K562 (cell line): ENCODE measurements at regions not wholly inside any gene's neighbourhood (a gene's known extent, or its start where the extent isn't known, plus 50 kb on each side); places are given as distances from the start of the nearest gene placed in this dataset.

Source experiments
- ATAC-seq: fragments of 200-7000 bp; cut with Tn5 transposase; 3 replicates; pipeline ENCODE4 v1.9.1; 2020; ENCODE audit warnings: moderate library complexity
- BruUV-seq: library from RNA; stranded (reverse); fragments of 400-500 nt; replicated peaks from 2 replicates; lab custom pipeline; 2021; lab: Mats Ljungman, UMichigan
- CTCF ChIA-PET: fragments of 300-600 bp; formaldehyde crosslinking; extraction: SDS; loops from one replicate; lab custom pipeline; 2021; ENCODE audit warnings: low intra/inter-chr PET ratio; lab: Yijun Ruan, JAX
- POLR2A ChIA-PET: fragments of 300-600, 350-650 bp; sonication (Branson Sonifier 250); formaldehyde crosslinking; extraction: SDS; loops from one replicate; lab custom pipeline; 2021; ENCODE audit warnings: antibody characterized with exemption, inconsistent platforms; lab: Yijun Ruan, JAX
- DNase-seq, 4 experiments: peaks; one replicate each; pipeline versions ENCODE4 v3.0.0 to v3.0.0-alpha.2; 2011 to 2018; ENCODE audit warnings: low spot score in 3 of 4, mixed read lengths in 3 of 4; ENCODE audit errors: extremely low read depth in 1 of 4
- FAIRE-seq: peaks from 2 replicates; lab custom pipeline; 2011; peaks lifted over from hg19 to GRCh38; lab: Jason Lieb, UNC
- H2AFZ ChIP-seq: 2 replicates; pipeline ENCODE4 v1.6.0; 2011; ENCODE audit warnings: low read depth, low read length, control low read depth, inconsistent platforms
- H3K27ac ChIP-seq: fragments of 200-600 bp; 3 replicates; pipeline ENCODE4 v1.8.0; 2011; ENCODE audit warnings: low read depth, mild to moderate bottlenecking, control low read depth, inconsistent platforms, low read length, moderate library complexity, mixed read lengths; ENCODE audit errors: extremely low read depth
- H3K27me3 ChIP-seq, 2 experiments: fragments of 300-600 bp in 1 of 2; 2 replicates in 1 of 2; 3 replicates in 1 of 2; pipeline versions ENCODE4 v1.6.0 to v1.8.0; 2011; ENCODE audit warnings: inconsistent platforms in 2 of 2, low read length in 2 of 2, mild to moderate bottlenecking in 1 of 2, mixed read lengths in 1 of 2, moderate library complexity in 1 of 2; ENCODE audit not compliant: control insufficient read depth in 2 of 2, insufficient read depth in 2 of 2
- H3K36me3 ChIP-seq: fragments of 300-600 bp; 3 replicates; pipeline ENCODE4 v1.8.0; 2011; ENCODE audit warnings: mild to moderate bottlenecking, low read length, inconsistent platforms; ENCODE audit not compliant: control insufficient read depth, insufficient read depth
- H3K4me1 ChIP-seq, 2 experiments: fragments of 200-600 bp in 1 of 2; replicated peaks in 1 of 2; 2 replicates in 1 of 2; 3 replicates in 1 of 2; pipeline versions ENCODE4 v1.5.1 to v1.8.0; 2011; ENCODE audit warnings: inconsistent platforms in 2 of 2, low read length in 2 of 2, mild to moderate bottlenecking in 1 of 2, mixed read lengths in 1 of 2, moderate library complexity in 1 of 2; ENCODE audit not compliant: control insufficient read depth in 2 of 2, insufficient read depth in 2 of 2
- H3K4me2 ChIP-seq: 2 replicates; pipeline ENCODE4 v1.6.1; 2011; ENCODE audit warnings: low read length, control low read depth, inconsistent platforms, mixed read lengths; ENCODE audit not compliant: insufficient read depth
- H3K4me3 ChIP-seq: fragments of 200-600 bp; sonication (generic), shearing (Covaris generic); 2 replicates; pipeline ENCODE4 v1.5.1; 2016; ENCODE audit warnings: control low read depth, inconsistent platforms
- H3K79me2 ChIP-seq: fragments of 200-600 bp; 3 replicates; pipeline ENCODE4 v1.8.0; 2011; ENCODE audit warnings: low read length, inconsistent platforms; ENCODE audit not compliant: control insufficient read depth, insufficient read depth
- H3K9ac ChIP-seq, 2 experiments: 2 replicates each; pipeline versions ENCODE4 v1.6.0 to v1.6.1; 2011; ENCODE audit warnings: low read depth in 2 of 2, low read length in 2 of 2, control low read depth in 1 of 2, inconsistent platforms in 1 of 2, mild to moderate bottlenecking in 1 of 2, mixed read lengths in 1 of 2; ENCODE audit not compliant: insufficient read depth in 1 of 2
- H3K9me1 ChIP-seq: one replicate; pipeline ENCODE4 v1.6.0; 2011; ENCODE audit warnings: inconsistent platforms, mild to moderate bottlenecking, low read length, moderate library complexity; ENCODE audit not compliant: control insufficient read depth, insufficient read depth
- H3K9me3 ChIP-seq: replicated peaks from 2 replicates; pipeline ENCODE4 v1.5.1; 2011; ENCODE audit warnings: low read depth, low read length, inconsistent platforms; ENCODE audit not compliant: control insufficient read depth, insufficient read depth
- H4K20me1 ChIP-seq: replicated peaks from 2 replicates; pipeline ENCODE4 v1.6.1; 2011; ENCODE audit warnings: low read length, inconsistent platforms, mixed read lengths; ENCODE audit not compliant: control insufficient read depth, insufficient read depth
- CHAMP1 ChIP-seq: fragments of 450-650 bp; IDR thresholded peaks from 2 replicates; pipeline ENCODE4 v1.6.1; 2016; ENCODE audit warnings: mild to moderate bottlenecking
- CTCF ChIP-seq, 3 experiments: IDR thresholded peaks in 2 of 3; conservative IDR thresholded peaks in 1 of 3; 2 replicates each; pipeline ENCODE4 v1.5.1; 2011 to 2012; ENCODE audit warnings: low read length in 3 of 3, mild to moderate bottlenecking in 3 of 3, control low read depth in 2 of 3, improper control_type of control experiment in 1 of 3, inconsistent platforms in 1 of 3, low read depth in 1 of 3, mixed read lengths in 1 of 3, moderate library complexity in 1 of 3; ENCODE audit not compliant: insufficient read depth in 2 of 3
- FOXJ2 ChIP-seq: fragments of 200-800 bp; sonication (Bioruptor generic); IDR thresholded peaks from 2 replicates; pipeline ENCODE4 v1.6.1; 2016; ENCODE audit warnings: missing genetic modification characterization, missing compliant biosample characterization
- MAFG ChIP-seq: fragments of 450-650 bp; conservative IDR thresholded peaks from 2 replicates; pipeline ENCODE4 v1.6.1; 2016; ENCODE audit warnings: missing genetic modification characterization, missing compliant biosample characterization
- RAD21 ChIP-seq, 2 experiments: fragments of 250-450 bp in 1 of 2; fragments of 450-650 bp in 1 of 2; sonication (Bioruptor Pico) in 1 of 2; formaldehyde crosslinking in 1 of 2; IDR thresholded peaks in 1 of 2; conservative IDR thresholded peaks in 1 of 2; 2 replicates each; pipeline versions ENCODE4 v1.4.0 to v1.8.0; 2020 to 2022; ENCODE audit warnings: mild to moderate bottlenecking in 2 of 2, moderate library complexity in 1 of 2
- ZBTB1 ChIP-seq: sonication (generic); formaldehyde crosslinking; IDR thresholded peaks from 2 replicates; pipeline ENCODE4 v1.8.1; 2023; ENCODE audit warnings: missing genetic modification reagents, low read depth, mild to moderate bottlenecking, borderline replicate concordance
- ZEB2 ChIP-seq: fragments of 450-650 bp; IDR thresholded peaks from 2 replicates; pipeline ENCODE4 v1.6.1; 2016
- ZNF316 ChIP-seq: fragments of 450-650 bp; IDR thresholded peaks from 2 replicates; pipeline ENCODE4 v1.6.1; 2016
- WGBS: fragments of 100-300 bp; shearing (Covaris generic); methylation state at CpG from one replicate; pipeline ENCODE4 v1.1.6; 2016; ENCODE audit warnings: low coverage, mixed read lengths; ENCODE audit not compliant: insufficient coverage; ENCODE audit errors: missing lambda C conversion rate; 5-methylcytosine and 5-hydroxymethylcytosine counted together
- in situ Hi-C: fragments of 300-500 bp; cut with MboI; formaldehyde crosslinking; loops from 4 replicates; pipeline ENCODE4 v1.15.0; 2018; ENCODE audit warnings: inconsistent platforms, mixed read lengths
- intact Hi-C: fragments of 100-400 bp; cut with micrococcal nuclease; formaldehyde crosslinking; loops from 2 replicates; pipeline ENCODE4 v1.14.2; 2022

GRCh38 chr15:38761681-38762080, 197.1 kb upstream of the RASGRP1 start:
- Histone ChIP-seq H3K79me2 (no peaks in the 10 kb centered on the region), H2AFZ (no peak overlapping the region), H4K20me1 (no peaks in the 10 kb centered on the region), H3K4me1 (no peaks in the 10 kb centered on the region), H3K4me2 (no peak overlapping the region), H3K9ac (no peak overlapping the region), H3K9me1 (no peaks in the 10 kb centered on the region), H3K27me3 (no peaks in the 10 kb centered on the region), H3K27ac (no peak overlapping the region), H3K4me3 (no peak overlapping the region), H3K9me3 (no peaks in the 10 kb centered on the region), H3K36me3 (no peaks in the 10 kb centered on the region)
- DNase-seq = no peak
- BruUV-seq = no TSS peak
- FAIRE-seq = no peak
- in situ Hi-C loops (no loop called here), intact Hi-C loops (no loop called here)
- TF ChIP-seq ZEB2 (no peak), FOXJ2 (tag) (no peak)
- WGBS = 0% methylated on average over 2 of the region's 2 CpGs
- ChIA-PET POLR2A (no interaction called here), CTCF (no interaction called here)
- ATAC-seq = no peak

GRCh38 chr15:38768970-38769369, 204.4 kb upstream of the RASGRP1 start:
- ChIA-PET CTCF (no interaction called here), POLR2A (no interaction called here)
- intact Hi-C loops (no loop called here), in situ Hi-C loops (no loop called here)
- no peak for FAIRE-seq
- peak in 2 of 4 experiments; percentile 6 to 12 for DNase-seq
- H2AFZ ChIP-seq = no peak overlapping the region
- H3K9me3 ChIP-seq = no peaks in the 10 kb centered on the region
- no peak overlapping the region for H3K4me3 ChIP-seq
- H3K36me3 ChIP-seq = no peaks in the 10 kb centered on the region
- no peak overlapping the region for H3K4me2 ChIP-seq
- ATAC-seq = peak; percentile 58; the same call in 2 of the 3 replicates
- TF ChIP-seq MAFG (tag) (0 out of 2 replicates have a peak, but pooled peaks have one; percentile 16), CHAMP1 (no peak), ZBTB1 (CRISPR knock-in tag) (no peak), ZNF316 (0 out of 2 replicates have a peak, but pooled peaks have one; percentile 4), RAD21 (CRISPR knock-in tag; conservative IDR thresholded peaks at IDR 0.05 in 1 of 2, IDR thresholded peaks at IDR 0.05 in 1 of 2) (peak in 1 of 2 experiments; percentile 19; a peak in 1 of 4 replicates), CTCF (IDR thresholded peaks at IDR 0.05 in 2 of 3, conservative IDR thresholded peaks at IDR 0.05 in 1 of 3; ENCODE audit: insufficient read depth in 2 of 3, low read depth in 1 of 3, low read length in 3 of 3) (peak; percentile 26 to 36 (median 26); a peak in 3 of 6 replicates)
- H3K79me2 ChIP-seq = no peaks in the 10 kb centered on the region
- no peaks in the 10 kb centered on the region for H3K9me1 ChIP-seq
- BruUV-seq = no TSS peak
- no peak overlapping the region for H3K9ac ChIP-seq
- H4K20me1 ChIP-seq = no peaks in the 10 kb centered on the region
- 5% methylated on average over 6 of the region's 6 CpGs for WGBS
- 0 out of 5 replicates have a peak, but pooled peaks cover 0 to 3% of the 10 kb centered on the region in 2 experiments for H3K27me3 ChIP-seq
- H3K27ac ChIP-seq = no peak overlapping the region
- no peaks in the 10 kb centered on the region for H3K4me1 ChIP-seq
